GM18951 (cell line): ENCODE measurements at regions not wholly inside any gene's neighbourhood (a gene's known extent, or its start where the extent isn't known, plus 50 kb on each side); places are given as distances from the start of the nearest gene placed in this dataset.
"Not testable (repeated sequence)": the region's sequence is repeated elsewhere in the genome, so short reads cannot be mapped to it uniquely, and the experiment has no call there.

Source experiments
- POLR2A ChIP-seq: IDR thresholded peaks from 4 replicates; pipeline ENCODE4 v1.6.1; 2011; ENCODE audit warnings: mild to moderate bottlenecking; ENCODE audit not compliant: insufficient read length, insufficient read depth; ENCODE audit errors: extremely low read depth
- in situ Hi-C: fragments of 300-500 bp; cut with MboI; formaldehyde crosslinking; loops from one replicate; pipeline ENCODE4 v1.12.0; 2022; ENCODE audit warnings: low sequenced_read_pairs, mixed read lengths, inconsistent platforms; ENCODE audit not compliant: unreplicated experiment

- no peak for TF ChIP-seq POLR2A
- in situ Hi-C loops = no loop called here
Measured at GRCh38 chr5:52255308-52255707, 532.4 kb upstream of the ITGA1 start.

GRCh38 chr5:52262844-52263243 lies 524.9 kb upstream of the ITGA1 start:
- no peak for TF ChIP-seq POLR2A
- in situ Hi-C loops = no loop called here

GRCh38 chr5:52269401-52269800 lies 518.3 kb upstream of the ITGA1 start:
- in situ Hi-C loops = no loop called here
- no peak for TF ChIP-seq POLR2A

GRCh38 chr5:52269859-52270258 lies 517.9 kb upstream of the ITGA1 start:
- TF ChIP-seq POLR2A = no peak
- in situ Hi-C loops = no loop called here

- in situ Hi-C loops = no loop called here
- TF ChIP-seq POLR2A = no peak
Measured at GRCh38 chr5:52275639-52276038, 512.1 kb upstream of the ITGA1 start.

GRCh38 chr5:52277101-52277500 lies 510.6 kb upstream of the ITGA1 start:
- no peak for TF ChIP-seq POLR2A
- in situ Hi-C loops = no loop called here

- in situ Hi-C loops = no loop called here
- TF ChIP-seq POLR2A = no peak
Measured at GRCh38 chr5:52282647-52283046, 505.1 kb upstream of the ITGA1 start.

- TF ChIP-seq POLR2A = no peak
- in situ Hi-C loops = no loop called here
Measured at GRCh38 chr5:52283221-52283620, 504.5 kb upstream of the ITGA1 start.

- in situ Hi-C loops = no loop called here
- no peak for TF ChIP-seq POLR2A
Measured at GRCh38 chr5:52300703-52301372, 486.9 kb upstream of the ITGA1 start.

GRCh38 chr5:52304816-52305215 lies 482.9 kb upstream of the ITGA1 start:
- in situ Hi-C loops = not testable (repeated sequence)

GRCh38 chr5:52328220-52328806 lies 459.4 kb upstream of the ITGA1 start:
- in situ Hi-C loops = no loop called here
- no peak for TF ChIP-seq POLR2A

GRCh38 chr5:52331725-52332124 lies 456.0 kb upstream of the ITGA1 start:
- in situ Hi-C loops = no loop called here
- TF ChIP-seq POLR2A = no peak

- no peak for TF ChIP-seq POLR2A
- in situ Hi-C loops = no loop called here
Measured at GRCh38 chr5:52334367-52334766, 453.3 kb upstream of the ITGA1 start.

- no peak for TF ChIP-seq POLR2A
- in situ Hi-C loops = no loop called here
Measured at GRCh38 chr5:52339285-52339684, 448.4 kb upstream of the ITGA1 start.
